DND-41 (cell line): ENCODE measurements at regions not wholly inside any gene's neighbourhood (a gene's known extent, or its start where the extent isn't known, plus 50 kb on each side); places are given as distances from the start of the nearest gene placed in this dataset.

Experiments
- EZH2 ChIP-seq: IDR thresholded peaks from 3 replicates; pipeline ENCODE4 v1.6.1; 2012; ENCODE audit warnings: borderline replicate concordance, low read depth, mild to moderate bottlenecking, moderate library complexity, low read length, inconsistent platforms; ENCODE audit not compliant: severe bottlenecking
- TF ChIP-seq, protein P1 (sequence below): IDR thresholded peaks from 2 replicates; pipeline ENCODE4 v1.5.1; 2012; ENCODE audit warnings: borderline replicate concordance, low read length, moderate library complexity, mild to moderate bottlenecking; ENCODE audit not compliant: poor library complexity, severe bottlenecking; ENCODE audit errors: extremely low read depth

DNA sequence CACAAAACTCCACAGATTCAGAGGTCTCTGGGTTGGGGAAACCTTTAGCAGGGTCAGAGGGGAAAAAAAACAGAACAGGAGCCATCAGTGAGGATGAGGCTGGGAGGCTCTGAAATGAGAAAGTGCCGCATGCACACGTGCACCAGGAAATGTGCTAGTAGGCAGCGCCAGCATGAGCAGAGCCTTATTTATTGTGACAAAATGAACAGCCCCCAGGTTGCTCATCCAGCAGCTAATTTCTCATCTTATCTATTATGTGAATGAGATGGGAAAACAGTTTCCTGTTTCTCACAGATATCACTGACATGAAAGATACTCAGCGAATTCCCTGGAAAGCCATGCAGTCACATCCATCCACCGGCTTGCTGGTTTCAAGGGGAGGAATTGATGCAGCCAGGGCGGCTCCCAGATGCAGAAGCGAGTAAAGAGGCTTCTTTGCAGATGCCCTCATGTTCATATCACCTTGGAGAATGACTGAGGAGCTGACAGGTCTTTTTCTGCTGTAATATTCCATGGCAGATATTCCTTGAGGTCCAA, 176.1 kb downstream of the MBOAT1 start:
- TF ChIP-seq, protein P1, sequence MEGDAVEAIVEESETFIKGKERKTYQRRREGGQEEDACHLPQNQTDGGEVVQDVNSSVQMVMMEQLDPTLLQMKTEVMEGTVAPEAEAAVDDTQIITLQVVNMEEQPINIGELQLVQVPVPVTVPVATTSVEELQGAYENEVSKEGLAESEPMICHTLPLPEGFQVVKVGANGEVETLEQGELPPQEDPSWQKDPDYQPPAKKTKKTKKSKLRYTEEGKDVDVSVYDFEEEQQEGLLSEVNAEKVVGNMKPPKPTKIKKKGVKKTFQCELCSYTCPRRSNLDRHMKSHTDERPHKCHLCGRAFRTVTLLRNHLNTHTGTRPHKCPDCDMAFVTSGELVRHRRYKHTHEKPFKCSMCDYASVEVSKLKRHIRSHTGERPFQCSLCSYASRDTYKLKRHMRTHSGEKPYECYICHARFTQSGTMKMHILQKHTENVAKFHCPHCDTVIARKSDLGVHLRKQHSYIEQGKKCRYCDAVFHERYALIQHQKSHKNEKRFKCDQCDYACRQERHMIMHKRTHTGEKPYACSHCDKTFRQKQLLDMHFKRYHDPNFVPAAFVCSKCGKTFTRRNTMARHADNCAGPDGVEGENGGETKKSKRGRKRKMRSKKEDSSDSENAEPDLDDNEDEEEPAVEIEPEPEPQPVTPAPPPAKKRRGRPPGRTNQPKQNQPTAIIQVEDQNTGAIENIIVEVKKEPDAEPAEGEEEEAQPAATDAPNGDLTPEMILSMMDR: no peak
- no peak for TF ChIP-seq EZH2
